NCI-H510A (cell line): ENCODE measurements at regions not wholly inside any gene's neighbourhood (a gene's known extent, or its start where the extent isn't known, plus 50 kb on each side); places are given as distances from the start of the nearest gene placed in this dataset.

Source experiments
- DNase-seq: peaks from one replicate; lab custom pipeline; 2025; lab: John Stamatoyannopoulos, UW

DNA sequence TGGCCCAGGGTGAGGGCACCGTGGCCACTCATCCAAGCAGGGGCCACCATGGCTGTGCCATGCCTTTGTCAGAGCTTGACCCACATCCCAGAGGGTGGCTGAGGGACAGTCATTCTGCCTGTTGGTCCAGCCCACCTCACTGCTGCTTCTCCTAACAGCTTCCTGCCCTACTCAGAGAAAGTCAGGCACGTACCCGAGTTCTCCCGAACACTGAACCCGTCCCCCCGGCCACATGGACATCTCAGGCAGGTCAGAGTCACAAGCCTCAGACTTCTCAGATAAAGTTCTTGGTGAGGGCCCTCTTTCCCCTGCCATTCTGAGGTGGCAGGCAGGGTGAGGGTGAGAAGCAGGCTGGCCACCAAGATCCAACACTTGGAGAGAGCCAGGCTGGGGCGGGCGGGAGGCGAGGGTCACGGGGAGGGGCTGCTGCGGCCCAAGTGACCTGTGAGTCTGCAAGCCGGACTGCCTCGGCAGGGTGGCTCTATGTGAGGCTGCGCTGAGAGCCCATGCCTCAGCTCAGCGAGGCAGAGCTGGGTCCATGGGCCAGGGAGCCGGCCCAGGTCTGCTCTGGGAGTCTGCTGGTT is 317.8 kb downstream of the TMEM121 start:
- DNase-seq = no peak

DNA sequence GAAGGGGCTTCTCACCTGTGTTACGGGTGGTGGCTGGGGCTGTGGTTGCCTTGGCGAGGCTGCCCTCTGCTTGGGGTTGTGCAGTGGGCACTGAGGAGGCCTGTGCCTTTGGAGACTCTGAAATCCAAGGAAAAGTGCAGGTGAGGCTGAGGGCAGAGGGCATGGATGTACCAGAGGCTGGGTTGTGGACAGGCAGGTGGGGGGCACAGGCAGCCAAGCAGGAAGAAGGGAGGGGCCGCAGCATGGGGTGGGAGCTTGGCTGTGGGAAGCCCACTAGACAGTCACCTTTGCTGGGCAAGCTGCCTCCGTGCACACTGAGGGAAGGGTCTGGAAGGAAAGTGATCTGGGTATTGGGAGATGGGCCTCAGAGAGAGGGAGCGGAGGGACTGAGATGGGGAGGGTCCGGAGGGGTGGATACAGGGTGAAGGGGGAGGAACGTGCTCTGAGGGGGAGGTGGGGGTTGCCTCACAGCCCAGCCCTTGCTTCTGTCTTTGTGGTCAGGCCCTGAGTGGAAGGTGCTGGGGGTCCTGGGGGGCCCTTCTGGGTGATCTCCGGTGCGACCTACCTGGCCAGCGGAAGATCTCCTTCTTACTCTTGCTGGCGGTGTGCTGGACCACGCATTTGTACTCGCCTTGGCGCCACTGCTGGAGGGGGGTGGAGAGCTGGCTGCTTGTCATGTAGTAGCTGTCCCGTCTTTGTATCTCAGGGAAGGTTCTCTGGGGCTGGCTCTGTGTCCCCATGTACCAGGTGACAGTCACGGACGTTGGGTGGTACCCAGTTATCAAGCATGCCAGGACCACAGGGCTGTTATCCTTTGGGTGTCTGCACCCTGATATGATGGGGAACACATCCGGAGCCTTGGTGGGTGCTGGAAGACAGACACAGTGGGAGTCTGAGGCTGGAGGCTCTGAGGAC is 318.7 kb downstream of the TMEM121 start:
- no peak for DNase-seq

DNA sequence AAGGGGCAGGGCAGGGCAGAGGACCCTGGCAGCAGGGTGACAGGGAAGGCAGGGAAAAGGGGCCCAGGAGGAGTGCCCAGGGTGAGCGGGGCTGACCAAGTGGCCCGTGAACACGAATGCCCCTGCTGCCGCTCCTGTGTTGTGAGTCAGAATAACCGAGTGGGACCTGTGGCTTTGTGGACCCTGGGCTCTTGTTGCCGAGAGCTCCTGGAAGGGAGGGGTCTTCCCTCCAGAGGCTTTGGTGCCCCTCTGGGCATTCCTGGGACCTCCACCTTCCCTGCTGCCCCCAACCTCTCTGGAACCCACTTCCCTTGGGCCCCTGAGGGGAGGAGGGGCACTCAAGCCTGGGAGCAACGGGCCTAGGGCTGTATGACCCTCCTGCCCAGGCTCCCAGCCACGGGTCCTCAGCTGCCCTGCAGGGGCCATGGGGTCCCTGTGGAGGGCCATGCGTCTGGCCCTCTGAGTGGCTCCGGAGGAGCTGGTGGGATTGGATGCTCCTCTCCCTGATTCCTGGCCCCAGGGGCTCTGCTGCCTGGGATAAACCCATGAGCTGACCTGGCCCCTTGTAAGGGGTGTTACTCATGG is 319.4 kb downstream of the TMEM121 start:
- DNase-seq = no peak

DNA sequence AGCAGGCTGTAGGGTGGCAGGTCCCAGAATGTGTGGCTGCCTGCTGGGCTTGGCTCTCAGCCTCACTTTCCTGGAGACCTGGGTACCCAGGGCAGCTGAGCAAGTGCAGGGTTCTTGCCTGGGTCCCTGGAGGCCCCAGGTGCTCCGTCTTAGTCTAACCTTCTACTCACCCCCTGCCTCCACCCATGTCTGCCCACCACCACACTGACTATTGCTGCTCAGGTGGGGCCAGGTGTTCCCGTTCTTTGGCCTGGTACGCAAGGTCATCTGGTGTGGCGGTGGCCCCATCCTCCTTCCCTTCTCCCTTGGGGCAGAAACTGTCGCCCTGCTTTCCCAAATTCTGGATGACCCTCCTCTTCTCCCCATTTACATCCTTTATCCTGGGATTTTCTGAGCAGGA is 319.9 kb downstream of the TMEM121 start:
- DNase-seq = no peak

DNA sequence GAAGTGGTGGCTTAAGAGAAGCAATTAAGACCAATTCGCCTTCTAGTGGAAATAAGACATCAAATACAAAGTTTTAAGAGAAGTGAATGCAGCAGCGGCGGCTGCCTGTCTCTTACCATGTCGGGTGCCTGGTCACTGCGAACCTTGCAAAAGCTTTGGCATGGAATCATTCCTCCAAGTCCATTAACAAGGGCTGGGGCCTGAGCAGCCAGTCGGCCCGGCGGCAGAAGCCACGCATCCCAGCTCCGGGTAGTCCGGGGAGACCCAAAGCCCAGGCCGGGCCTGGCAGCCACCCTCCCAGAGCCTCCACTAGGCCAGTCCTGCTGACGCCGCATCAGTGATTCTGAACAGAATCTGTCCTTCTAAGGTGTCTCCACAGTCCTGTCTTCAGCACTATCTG is 321.0 kb downstream of the TMEM121 start:
- no peak for DNase-seq

DNA sequence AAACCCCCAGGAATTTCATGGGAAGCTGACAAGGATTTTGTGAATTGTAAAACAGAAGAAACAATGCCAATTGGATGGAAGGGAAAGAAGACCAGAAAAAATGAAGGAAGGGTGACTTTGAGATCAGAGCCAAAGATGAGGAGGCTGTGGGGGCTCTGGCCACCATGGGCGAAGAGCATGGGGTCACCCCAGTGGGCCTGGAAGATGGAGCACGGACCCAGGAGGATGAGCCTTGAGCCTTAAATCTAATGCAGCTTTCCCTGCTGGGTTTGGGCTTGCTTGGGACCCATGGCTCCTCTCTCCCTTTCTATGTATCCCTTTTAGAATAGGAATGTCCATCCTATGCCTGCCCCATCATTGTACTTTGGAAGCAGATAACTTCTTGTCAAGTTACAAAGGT is 322.2 kb downstream of the TMEM121 start:
- DNase-seq = no peak

DNA sequence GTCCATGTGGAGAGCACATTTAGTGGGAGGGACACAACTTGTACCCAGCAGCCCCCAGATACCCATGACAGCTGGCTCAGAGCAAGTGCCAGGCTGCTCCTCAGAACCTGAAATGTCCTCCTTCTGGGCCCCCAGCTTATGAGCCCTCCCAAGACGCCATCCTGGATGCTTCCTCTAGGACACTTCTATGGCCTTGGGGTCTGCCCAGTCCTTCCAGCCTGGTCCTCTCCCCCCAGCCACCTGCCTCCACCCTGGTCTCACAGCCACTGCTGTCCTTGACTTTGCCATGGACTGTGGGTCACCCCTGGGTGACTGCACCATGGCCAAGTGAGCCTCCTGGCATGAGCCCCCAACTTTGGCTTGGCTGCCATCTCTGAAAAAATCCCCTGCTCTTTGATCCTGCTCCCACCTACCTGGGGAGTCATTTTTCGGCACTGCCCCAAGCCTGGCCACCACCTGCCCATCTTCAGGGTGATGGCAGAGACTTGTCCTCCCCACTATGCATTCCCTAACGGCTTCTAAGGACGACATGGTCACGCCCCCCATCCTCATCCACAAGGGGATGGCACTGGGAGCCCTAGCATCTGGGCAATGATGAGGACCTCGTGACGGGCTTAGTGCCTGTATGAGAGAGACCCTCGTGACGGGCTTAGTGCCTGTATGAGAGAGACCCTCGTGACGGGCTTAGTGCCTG is 323.7 kb downstream of the TMEM121 start:
- DNase-seq = no peak

DNA sequence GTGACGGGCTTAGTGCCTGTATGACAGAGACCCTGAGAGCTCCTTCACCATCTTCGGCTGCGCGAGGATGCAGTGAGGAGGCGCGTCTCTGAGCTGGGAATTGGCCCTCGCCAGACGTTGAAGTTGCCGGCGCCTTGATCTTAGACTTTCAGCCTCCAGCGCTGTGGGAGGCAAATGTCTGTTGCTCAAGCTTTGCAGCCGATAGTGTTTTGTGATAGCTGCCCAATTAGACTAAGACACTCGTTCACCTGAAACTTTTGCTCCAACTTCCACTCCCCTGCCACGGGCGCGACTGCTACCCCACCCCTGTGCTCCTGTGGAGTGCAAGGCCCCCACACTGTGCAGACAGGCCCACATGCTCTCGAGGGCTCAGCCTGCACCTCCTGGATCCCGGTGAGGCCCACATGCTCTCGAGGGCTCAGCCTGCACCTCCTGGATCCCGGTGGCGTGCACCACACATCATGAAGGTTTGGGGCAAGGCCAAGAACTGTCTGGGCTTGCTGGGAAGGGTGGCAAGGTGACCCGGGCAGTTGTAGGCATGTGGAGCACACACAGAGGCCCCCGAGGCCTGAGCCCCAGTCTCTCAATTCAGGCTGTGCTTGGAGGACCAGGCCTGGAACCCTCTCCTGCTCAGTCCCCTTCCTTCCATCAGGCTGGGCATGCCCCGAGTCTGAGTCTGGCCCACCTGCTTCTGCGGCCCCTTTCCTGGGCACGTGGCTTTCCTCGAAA is 324.6 kb downstream of the TMEM121 start:
- no peak for DNase-seq

DNA sequence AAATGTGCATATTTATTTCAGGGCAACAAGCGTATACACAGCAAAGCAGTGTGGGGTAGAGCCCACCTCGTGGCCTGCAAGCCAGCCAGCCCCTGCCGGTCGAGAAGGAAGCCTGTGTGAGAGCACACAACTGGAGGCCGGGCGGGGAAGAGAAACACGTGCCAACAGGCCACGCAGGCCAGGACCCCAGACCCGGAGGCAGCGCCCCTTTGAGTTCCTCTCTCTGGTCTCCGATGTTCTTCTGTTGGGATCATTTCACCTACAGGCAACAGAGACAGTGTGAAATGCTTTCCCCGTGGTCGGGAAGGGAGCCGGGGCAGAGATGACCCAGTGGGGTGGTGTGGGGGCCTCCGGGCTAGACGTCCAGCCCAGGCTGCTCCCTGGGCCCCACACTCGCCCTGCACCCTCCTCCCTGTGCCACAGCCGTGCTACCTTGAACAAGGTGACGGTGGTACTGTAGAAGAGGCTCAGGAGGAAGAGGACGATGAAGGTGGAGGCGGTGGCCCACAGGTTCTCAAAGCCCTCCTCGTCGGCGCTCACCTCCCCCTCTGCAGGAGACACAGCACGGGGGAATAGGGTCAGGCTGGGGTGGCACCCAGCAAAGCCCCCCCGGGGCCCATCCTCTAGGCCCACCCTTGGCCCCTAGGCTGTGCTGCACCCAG is 325.5 kb downstream of the TMEM121 start:
- no peak for DNase-seq

DNA sequence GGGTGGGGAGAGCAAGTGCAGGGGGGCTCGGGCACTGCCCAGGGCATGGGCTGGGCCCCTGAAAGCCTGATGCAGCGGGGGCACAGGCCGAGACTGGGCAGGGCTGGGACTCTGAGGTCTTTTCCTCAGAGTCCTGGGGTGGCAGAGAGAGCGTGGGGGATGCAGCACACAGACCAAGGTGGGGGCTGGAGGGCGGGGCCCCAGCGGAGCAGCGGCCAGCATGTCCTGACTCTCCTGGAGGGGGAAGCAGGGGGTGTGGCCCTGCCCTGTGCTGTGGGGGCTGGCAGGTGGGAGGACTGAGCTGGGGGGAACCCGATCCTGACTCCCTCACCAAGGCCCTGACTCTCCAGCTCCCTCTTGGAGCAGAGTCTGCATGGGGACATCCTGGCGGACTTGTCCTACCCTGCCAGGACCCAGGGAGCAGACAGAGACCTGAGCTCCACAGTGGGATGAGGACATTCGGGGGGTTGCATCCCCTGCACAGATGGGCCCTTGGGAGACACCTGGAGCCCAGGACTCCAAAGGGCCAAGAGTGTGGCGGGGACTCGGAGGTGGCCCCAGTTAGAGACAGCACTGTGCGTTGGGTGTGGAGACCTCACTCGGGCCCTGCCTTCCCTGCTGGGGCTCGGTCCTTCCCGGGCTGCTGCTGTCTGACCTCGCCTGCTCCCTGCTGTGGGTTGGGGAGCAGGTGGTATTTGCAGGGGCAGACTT is 326.1 kb downstream of the TMEM121 start:
- DNase-seq = no peak

DNA sequence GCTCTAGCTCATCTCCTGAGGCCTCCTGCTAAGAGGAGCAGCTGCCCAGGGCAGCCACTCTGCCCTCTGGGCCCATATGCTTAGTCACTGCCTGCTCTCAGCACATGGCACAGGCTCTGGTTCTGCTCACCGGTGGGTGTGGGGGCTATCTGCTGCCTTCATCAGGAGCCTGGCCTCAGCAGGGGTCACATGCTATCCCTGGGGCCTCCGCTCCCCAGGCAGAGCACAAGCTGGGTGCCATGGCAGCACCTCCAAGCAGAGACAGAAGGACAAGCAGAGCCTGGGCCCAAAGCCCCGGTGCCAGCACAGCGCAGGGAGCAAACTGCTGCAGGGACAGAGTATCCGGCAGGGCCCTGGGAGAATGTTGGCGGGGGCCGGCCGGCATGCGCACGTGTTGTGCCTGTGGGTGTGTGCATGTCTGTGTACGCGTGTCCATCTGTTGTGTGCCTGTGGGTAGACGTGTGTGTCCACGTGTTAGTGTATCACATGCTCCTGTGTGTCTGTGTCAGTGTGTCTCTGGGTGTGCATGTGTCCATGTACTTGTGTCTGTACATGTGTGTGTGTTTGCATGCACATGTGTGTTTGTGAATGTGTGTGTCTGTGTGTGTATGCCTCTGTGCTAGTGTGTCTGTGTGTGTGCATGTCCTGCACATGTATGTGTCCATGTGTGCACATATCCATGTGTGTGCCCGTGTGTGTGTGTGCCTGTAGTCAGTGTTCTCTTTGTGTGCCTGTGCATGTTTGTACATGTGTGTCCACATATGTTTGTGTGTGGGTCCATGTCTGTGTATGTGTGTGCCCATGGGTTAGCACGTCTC is 326.9 kb downstream of the TMEM121 start:
- DNase-seq = no peak

DNA sequence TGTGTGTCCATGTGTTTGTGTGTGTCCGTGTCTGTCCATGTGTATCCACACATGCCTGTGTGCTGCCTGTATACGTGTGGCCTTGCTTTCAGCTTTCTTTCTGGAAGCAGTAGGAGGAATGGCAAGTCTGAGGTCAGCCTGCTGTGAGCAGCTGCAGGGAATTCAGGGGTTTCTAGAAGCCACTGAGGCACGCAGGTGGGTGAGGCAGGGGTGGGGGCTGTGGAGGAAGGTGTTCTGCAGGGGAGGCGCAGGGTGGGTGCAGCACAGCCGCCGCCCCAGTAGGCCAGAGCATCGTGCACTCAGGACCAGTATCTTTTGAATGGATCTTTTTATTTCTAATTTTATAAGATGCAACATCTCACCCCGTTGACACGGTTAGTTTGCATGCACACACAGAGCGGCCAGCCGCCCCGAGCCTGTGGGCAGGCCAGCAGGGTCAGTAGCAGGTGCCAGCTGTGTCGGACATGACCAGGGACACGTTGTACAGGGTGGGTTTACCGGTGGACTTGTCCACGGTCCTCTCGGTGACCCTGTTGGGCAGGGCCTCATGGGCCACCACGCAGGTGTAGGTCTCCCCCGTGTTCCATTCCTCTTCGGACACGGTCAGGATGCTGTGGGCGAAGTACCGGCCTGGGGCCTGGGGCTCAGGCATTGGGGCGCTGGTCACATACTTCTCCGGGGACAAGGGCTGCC is 327.7 kb downstream of the TMEM121 start:
- DNase-seq = no peak

DNA sequence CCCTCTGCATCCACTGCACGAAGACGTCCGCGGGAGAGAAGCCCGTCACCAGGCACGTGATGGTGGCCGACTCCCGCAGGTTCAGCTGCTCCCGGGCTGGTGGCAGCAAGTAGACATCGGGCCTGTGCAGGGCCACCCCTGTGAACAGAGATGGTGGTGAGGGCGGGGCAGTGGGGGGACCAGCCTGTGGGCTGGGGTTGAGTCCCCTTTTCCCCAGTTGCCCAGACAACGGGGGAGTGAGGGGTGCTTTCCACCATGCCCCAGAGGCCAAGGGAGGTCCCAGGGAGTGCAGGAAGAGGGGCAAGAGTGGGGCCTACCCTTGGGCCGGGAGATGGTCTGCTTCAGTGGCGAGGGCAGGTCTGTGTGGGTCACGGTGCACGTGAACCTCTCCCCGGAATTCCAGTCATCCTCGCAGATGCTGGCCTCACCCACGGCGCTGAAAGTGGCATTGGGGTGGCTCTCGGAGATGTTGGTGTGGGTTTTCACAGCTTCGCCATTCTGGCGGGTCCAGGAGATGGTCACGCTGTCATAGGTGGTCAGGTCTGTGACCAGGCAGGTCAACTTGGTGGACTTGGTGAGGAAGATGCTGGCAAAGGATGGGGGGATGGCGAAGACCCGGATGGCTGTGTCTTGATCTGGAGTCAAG is 328.3 kb downstream of the TMEM121 start:
- no peak for DNase-seq

DNA sequence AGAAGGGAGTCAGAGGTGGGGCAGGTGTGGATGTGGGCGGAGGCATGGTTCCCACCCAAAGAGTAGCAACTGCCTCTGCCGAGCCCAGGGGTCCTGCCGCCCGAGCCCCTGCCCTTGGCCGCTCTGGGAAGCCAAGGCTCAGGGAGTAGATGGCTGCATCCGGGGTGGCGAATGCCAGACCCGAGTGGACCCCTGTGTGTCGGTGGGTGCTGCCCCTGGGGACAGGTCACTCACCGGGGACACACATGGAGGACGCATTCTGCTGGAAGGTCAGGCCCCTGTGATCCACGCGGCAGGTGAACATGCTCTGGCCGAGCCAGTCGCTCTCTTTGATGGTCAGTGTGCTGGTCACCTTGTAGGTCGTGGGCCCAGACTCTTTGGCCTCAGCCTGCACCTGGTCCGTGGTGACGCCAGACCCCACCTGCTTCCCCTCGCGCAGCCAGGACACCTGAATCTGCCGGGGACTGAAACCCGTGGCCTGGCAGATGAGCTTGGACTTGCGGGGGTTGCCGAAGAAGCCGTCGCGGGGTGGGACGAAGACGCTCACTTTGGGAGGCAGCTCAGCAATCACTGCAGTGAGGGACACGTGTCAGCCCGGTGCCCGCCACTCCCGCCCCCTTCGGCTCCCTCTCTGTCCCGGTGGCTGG is 329.0 kb downstream of the TMEM121 start:
- no peak for DNase-seq

DNA sequence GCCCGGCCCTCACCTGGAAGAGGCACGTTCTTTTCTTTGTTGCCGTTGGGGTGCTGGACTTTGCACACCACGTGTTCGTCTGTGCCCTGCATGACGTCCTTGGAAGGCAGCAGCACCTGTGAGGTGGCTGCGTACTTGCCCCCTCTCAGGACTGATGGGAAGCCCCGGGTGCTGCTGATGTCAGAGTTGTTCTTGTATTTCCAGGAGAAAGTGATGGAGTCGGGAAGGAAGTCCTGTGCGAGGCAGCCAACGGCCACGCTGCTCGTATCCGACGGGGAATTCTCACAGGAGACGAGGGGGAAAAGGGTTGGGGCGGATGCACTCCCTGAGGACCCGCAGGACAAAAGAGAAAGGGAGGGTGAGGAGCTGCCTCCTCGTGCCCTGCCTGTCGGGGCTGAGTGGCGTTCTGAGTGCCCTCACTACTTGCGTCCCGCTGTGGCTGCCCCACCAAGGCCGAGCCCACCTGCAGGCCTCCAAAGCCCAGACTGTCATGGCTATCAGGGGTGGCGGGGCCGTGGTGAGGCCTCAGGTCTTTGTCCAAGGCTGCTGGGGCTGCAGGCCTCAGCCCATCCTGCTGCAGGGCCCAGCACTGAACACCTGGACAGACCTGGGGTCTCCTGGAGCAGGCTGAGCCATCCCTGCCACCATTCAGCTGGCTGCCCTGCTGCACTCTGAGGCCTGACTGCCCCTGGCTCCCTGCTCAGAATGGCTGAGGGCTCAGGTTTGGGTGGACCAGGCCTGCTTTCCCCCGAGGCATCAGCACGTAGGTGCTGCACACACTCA is 329.7 kb downstream of the TMEM121 start:
- no peak for DNase-seq

DNA sequence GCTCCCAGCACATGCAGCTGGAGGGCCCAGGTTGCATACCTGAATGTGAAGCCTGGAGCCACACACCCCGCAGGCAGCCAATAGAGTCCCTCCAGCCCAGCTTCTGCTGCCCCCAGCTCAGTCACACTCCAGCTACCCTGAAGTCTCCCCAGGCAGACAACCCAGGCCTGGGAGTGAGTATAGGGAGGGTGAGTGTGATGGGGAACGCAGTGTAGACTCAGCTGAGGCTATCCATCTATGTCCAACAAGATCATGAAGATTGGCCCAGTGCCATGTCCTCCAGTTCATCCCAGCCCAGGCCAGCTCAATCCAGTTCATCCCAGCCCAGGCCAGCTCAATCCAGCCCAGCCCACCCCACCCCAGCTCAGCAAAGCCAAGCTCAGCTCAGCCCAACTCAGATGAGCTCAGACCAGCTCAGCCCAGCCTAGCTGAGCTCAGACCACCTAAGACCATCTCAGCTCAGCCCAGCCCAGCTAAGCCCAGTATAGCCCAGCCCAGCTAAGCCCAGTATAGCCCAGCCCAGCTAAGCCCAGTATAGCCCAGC is 330.4 kb downstream of the TMEM121 start:
- DNase-seq = no peak

DNA sequence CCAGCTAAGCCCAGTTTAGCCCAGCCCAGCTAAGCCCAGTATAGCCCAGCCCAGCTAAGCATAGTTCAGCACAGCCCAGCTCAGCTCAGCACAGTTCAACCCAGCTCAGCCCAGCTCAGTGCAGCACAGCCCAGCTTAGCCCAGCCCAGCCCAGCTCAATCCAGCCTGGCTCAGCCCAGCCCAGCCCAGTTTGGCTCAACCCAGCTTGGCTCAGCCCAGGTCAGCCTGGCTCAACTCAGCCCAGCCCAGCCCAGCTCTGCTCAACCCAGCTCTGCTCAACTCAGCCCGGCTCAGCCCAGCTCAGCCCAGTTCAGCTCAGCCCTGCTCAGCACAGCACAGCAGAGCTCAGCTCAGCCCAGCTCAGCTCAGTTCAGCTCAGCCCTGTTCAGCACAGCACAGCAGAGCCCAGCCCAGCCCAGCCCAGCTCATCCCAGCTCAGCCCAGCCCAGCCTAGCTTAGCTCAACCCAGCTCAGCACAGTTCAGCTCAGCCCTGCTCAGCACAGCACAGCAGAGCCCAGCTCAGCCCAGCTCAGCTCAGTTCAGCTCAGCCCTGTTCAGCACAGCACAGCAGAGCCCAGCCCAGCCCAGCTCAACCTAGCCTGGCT is 330.9 kb downstream of the TMEM121 start:
- DNase-seq = no peak
